COR-L47 (cell line): ENCODE measurements at regions not wholly inside any gene's neighbourhood (a gene's known extent, or its start where the extent isn't known, plus 50 kb on each side); places are given as distances from the start of the nearest gene placed in this dataset.

ENCODE experiments used
- DNase-seq: peaks from one replicate; lab custom pipeline; 2025; lab: John Stamatoyannopoulos, UW

- DNase-seq = no peak
Measured at GRCh38 chr5:24823625-24824024, 178.8 kb upstream of the CDH10 start.

GRCh38 chr5:24819841-24820240, 175.1 kb upstream of the CDH10 start:
- peak; percentile 9 for DNase-seq

GRCh38 chr5:24817966-24818365, 173.2 kb upstream of the CDH10 start:
- DNase-seq = no peak

- DNase-seq = no peak
Measured at GRCh38 chr5:24816206-24816605, 171.4 kb upstream of the CDH10 start.

- DNase-seq = no peak
Measured at GRCh38 chr5:24805230-24805629, 160.5 kb upstream of the CDH10 start.

GRCh38 chr5:24804221-24804681, 159.5 kb upstream of the CDH10 start:
- DNase-seq = no peak

- DNase-seq = no peak
Measured at GRCh38 chr5:24791326-24791725, 146.5 kb upstream of the CDH10 start.

- no peak for DNase-seq
Measured at GRCh38 chr5:24789611-24790351, 145.0 kb upstream of the CDH10 start.

GRCh38 chr5:24788829-24789514, 144.2 kb upstream of the CDH10 start:
- no peak for DNase-seq

- no peak for DNase-seq
Measured at GRCh38 chr5:24786108-24786507, 141.3 kb upstream of the CDH10 start.

GRCh38 chr5:24783596-24783995, 138.8 kb upstream of the CDH10 start:
- DNase-seq = no peak

GRCh38 chr5:24777392-24777791, 132.6 kb upstream of the CDH10 start:
- DNase-seq = no peak

- no peak for DNase-seq
Measured at GRCh38 chr5:24773261-24773660, 128.5 kb upstream of the CDH10 start.

GRCh38 chr5:24767086-24767485, 122.3 kb upstream of the CDH10 start:
- no peak for DNase-seq

- no peak for DNase-seq
Measured at GRCh38 chr5:24765219-24765618, 120.4 kb upstream of the CDH10 start.

- no peak for DNase-seq
Measured at GRCh38 chr5:24750355-24750754, 105.6 kb upstream of the CDH10 start.

GRCh38 chr5:24749701-24750100, 104.9 kb upstream of the CDH10 start:
- no peak for DNase-seq

- DNase-seq = no peak
Measured at GRCh38 chr5:24747327-24747726, 102.5 kb upstream of the CDH10 start.

- no peak for DNase-seq
Measured at GRCh38 chr5:24742334-24742733, 97.6 kb upstream of the CDH10 start.

- no peak for DNase-seq
Measured at GRCh38 chr5:24737163-24737562, 92.4 kb upstream of the CDH10 start.

GRCh38 chr5:24735284-24735683, 90.5 kb upstream of the CDH10 start:
- DNase-seq = no peak

GRCh38 chr5:24732184-24732583, 87.4 kb upstream of the CDH10 start:
- no peak for DNase-seq

GRCh38 chr5:24720743-24721142, 76.0 kb upstream of the CDH10 start:
- DNase-seq = no peak

- no peak for DNase-seq
Measured at GRCh38 chr5:24714746-24715145, 70.0 kb upstream of the CDH10 start.
